KMS-11 (cell line): ENCODE measurements at regions not wholly inside any gene's neighbourhood (a gene's known extent, or its start where the extent isn't known, plus 50 kb on each side); places are given as distances from the start of the nearest gene placed in this dataset.
"Not testable (repeated sequence)": the region's sequence is repeated elsewhere in the genome, so short reads cannot be mapped to it uniquely, and the experiment has no call there.

ENCODE experiments used
- H2AFZ ChIP-seq: fragments of 200-600 bp; sonication (generic); 2 replicates; pipeline ENCODE4 v1.6.1; 2016; ENCODE audit warnings: antibody characterized with exemption, mixed run types, low read depth
- H3K27ac ChIP-seq: fragments of 200-600 bp; sonication (generic); 2 replicates; pipeline ENCODE4 v1.6.1; 2016; ENCODE audit warnings: mild to moderate bottlenecking, mixed run types
- H3K27me3 ChIP-seq: fragments of 200-600 bp; sonication (generic); 2 replicates; pipeline ENCODE4 v1.6.1; 2017; ENCODE audit warnings: mild to moderate bottlenecking, low read depth, mixed run types, moderate library complexity; ENCODE audit not compliant: insufficient read depth
- H3K36me3 ChIP-seq: fragments of 200-600 bp; sonication (generic); 2 replicates; pipeline ENCODE4 v1.6.1; 2017; ENCODE audit warnings: mild to moderate bottlenecking, mixed run types; ENCODE audit not compliant: insufficient read depth
- H3K4me1 ChIP-seq: fragments of 200-600 bp; sonication (generic); 2 replicates; pipeline ENCODE4 v1.6.1; 2016; ENCODE audit warnings: mild to moderate bottlenecking, low read depth, mixed run types; ENCODE audit not compliant: poor library complexity, severe bottlenecking
- H3K4me2 ChIP-seq: fragments of 200-600 bp; sonication (generic); 2 replicates; pipeline ENCODE4 v1.7.0; 2016; ENCODE audit warnings: mild to moderate bottlenecking, mixed run types
- H3K4me3 ChIP-seq: fragments of 200-600 bp; sonication (generic); IDR thresholded peaks from 2 replicates; pipeline ENCODE4 v1.6.1; 2017; ENCODE audit warnings: low read depth, low read length, mixed read lengths; ENCODE audit not compliant: insufficient read depth
- H3K79me2 ChIP-seq: fragments of 200-600 bp; sonication (generic); 2 replicates; pipeline ENCODE4 v1.6.1; 2016; ENCODE audit warnings: low read depth, mixed run types; ENCODE audit not compliant: insufficient read depth
- H3K9ac ChIP-seq: fragments of 200-600 bp; sonication (generic); 2 replicates; pipeline ENCODE4 v1.6.1; 2016; ENCODE audit warnings: mild to moderate bottlenecking, mixed run types
- H4K20me1 ChIP-seq: fragments of 200-600 bp; sonication (generic); 2 replicates; pipeline ENCODE4 v1.6.1; 2016; ENCODE audit warnings: mild to moderate bottlenecking, mixed run types; ENCODE audit not compliant: insufficient read depth
- CTCF ChIP-seq: fragments of 200-600 bp; sonication (generic); conservative IDR thresholded peaks from 2 replicates; pipeline ENCODE4 v1.6.1; 2017; ENCODE audit warnings: low read depth, mild to moderate bottlenecking, antibody characterized with exemption, low read length, moderate library complexity, mixed read lengths

- Histone ChIP-seq H3K27me3 (no peaks in the 10 kb centered on the region), H2AFZ (no peak overlapping the region), H4K20me1 (no peaks in the 10 kb centered on the region), H3K4me3 (no peak overlapping the region), H3K4me1 (no peaks in the 10 kb centered on the region), H3K4me2 (no peak overlapping the region), H3K27ac (no peak overlapping the region), H3K36me3 (no peaks in the 10 kb centered on the region), H3K9ac (no peak overlapping the region), H3K79me2 (no peaks in the 10 kb centered on the region)
- TF ChIP-seq CTCF = no peak
These were observed 445.3 kb downstream of the OTOL1 start for GRCh38 chr3:161941891-161942290.

DNA sequence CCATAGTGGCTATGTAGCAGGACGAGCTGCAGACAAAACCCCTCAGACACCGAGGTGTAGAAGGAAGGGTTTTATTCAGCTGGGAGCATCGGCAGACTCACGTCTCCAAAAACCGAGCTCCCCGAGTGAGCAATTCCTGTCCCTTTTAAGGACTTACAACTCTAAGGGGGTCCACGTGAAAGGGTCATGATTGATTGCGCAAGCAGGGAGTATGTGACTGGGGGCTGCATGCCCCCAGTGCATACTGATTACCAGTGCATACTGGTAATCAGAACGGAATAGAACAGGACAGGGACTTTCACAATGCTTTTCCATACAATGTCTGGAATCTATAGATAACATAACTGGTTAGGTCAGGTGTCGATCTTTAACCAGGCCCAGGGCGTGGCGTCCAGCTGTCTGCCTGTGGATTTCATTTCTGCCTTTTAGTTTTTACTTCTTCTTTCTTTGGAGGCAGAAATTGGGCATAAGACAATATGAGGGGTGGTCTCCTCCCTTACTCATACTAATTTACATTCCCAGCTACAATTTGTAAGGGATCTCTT is 447.3 kb downstream of the OTOL1 start:
- not testable (repeated sequence) for H2AFZ ChIP-seq, H3K9ac ChIP-seq

GRCh38 chr3:161946443-161946960 is 449.9 kb downstream of the OTOL1 start:
- no peaks in the 10 kb centered on the region for H3K4me1 ChIP-seq
- H4K20me1 ChIP-seq = no peaks in the 10 kb centered on the region
- TF ChIP-seq CTCF = no peak
- H2AFZ ChIP-seq = no peak overlapping the region
- H3K9ac ChIP-seq = no peak overlapping the region
- no peaks in the 10 kb centered on the region for H3K36me3 ChIP-seq
- no peaks in the 10 kb centered on the region for H3K79me2 ChIP-seq
- H3K4me3 ChIP-seq = no peak overlapping the region
- H3K27me3 ChIP-seq = no peaks in the 10 kb centered on the region
- H3K4me2 ChIP-seq = no peak overlapping the region
- no peak overlapping the region for H3K27ac ChIP-seq

More for the DNA sequence above, 447.3 kb downstream of the OTOL1 start:
- H3K4me1 ChIP-seq, H3K4me2 ChIP-seq, H3K79me2 ChIP-seq, H3K27ac ChIP-seq, H3K36me3 ChIP-seq, H4K20me1 ChIP-seq, H3K4me3 ChIP-seq, H3K27me3 ChIP-seq: not testable (repeated sequence)

- Histone ChIP-seq H2AFZ (no peak overlapping the region), H3K4me2 (no peak overlapping the region)
- TF ChIP-seq CTCF = no peak
These were observed 453.8 kb downstream of the OTOL1 start for GRCh38 chr3:161950318-161950868.

DNA sequence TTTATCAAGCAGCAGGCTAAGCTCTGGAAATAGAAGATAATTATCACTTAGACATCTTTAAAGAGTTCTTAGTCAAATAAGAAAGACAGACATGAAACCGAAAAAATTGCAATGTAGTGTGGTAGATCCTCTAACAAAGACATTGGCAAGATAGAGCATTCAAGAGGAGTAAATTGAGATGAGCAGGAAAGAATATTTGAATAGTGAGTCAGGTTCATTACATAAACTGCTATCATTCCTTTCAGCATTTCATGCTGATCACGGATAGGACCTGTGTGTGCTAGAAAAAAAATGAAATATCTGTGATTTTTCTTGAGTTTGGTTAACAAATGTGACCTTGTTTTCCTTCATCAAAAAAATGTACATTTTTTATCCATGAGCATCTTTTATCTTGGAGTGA is 460.9 kb downstream of the OTOL1 start:
- Histone ChIP-seq H3K79me2 (no peaks in the 10 kb centered on the region), H3K27me3 (no peaks in the 10 kb centered on the region), H3K27ac (no peak overlapping the region), H4K20me1 (no peaks in the 10 kb centered on the region), H3K4me2 (no peak overlapping the region), H3K36me3 (no peaks in the 10 kb centered on the region), H2AFZ (no peak overlapping the region), H3K4me3 (no peak overlapping the region), H3K9ac (no peak overlapping the region), H3K4me1 (peaks cover 16% of the 10 kb centered on the region)
- no peak for TF ChIP-seq CTCF

More at GRCh38 chr3:161950318-161950868, 453.8 kb downstream of the OTOL1 start:
- Histone ChIP-seq H3K79me2 (no peaks in the 10 kb centered on the region), H3K9ac (no peak overlapping the region), H3K36me3 (no peaks in the 10 kb centered on the region), H3K27me3 (no peaks in the 10 kb centered on the region), H4K20me1 (no peaks in the 10 kb centered on the region), H3K4me1 (no peaks in the 10 kb centered on the region), H3K4me3 (no peak overlapping the region), H3K27ac (no peak overlapping the region)
